ENCODE measurements at regions not wholly inside any gene's neighbourhood (a gene's known extent, or its start where the extent isn't known, plus 50 kb on each side); places are given as distances from the start of the nearest gene placed in this dataset.

DNA sequence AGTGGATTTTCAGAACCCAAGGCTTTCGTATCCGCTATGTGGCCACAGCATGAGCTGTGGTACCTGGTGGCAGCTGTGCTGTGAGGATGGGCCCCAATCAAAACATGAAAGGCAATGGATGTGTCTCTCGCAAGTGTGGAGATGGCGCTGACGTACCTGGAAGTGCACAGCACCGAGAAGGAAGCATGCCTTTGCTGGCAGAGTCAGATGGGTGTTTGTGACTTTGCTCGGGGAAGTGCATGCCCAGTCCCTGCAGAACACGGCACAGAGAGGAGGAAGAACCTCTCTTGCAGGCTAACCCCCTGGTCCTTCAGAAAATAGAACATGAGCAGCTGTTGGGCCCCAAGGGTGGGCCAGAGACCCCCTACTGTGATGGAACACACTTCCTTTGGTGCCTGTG lies 654.1 kb upstream of the ZWINT start:
- Histone ChIP-seq H3K4me3 (ENCODE audit: low read depth, low read length) (no peak overlapping the region), H3K27me3 (ENCODE audit: control insufficient read depth, insufficient read depth, low read length) (no peaks in the 10 kb centered on the region), H3K36me3 (ENCODE audit: control insufficient read depth, insufficient read depth, low read length) (no peaks in the 10 kb centered on the region)
- ChIA-PET CTCF (no interaction called here), POLR2A (no interaction called here)
- DNase-seq (ENCODE audit: low read depth): no peak
- TF ChIP-seq, protein P1, sequence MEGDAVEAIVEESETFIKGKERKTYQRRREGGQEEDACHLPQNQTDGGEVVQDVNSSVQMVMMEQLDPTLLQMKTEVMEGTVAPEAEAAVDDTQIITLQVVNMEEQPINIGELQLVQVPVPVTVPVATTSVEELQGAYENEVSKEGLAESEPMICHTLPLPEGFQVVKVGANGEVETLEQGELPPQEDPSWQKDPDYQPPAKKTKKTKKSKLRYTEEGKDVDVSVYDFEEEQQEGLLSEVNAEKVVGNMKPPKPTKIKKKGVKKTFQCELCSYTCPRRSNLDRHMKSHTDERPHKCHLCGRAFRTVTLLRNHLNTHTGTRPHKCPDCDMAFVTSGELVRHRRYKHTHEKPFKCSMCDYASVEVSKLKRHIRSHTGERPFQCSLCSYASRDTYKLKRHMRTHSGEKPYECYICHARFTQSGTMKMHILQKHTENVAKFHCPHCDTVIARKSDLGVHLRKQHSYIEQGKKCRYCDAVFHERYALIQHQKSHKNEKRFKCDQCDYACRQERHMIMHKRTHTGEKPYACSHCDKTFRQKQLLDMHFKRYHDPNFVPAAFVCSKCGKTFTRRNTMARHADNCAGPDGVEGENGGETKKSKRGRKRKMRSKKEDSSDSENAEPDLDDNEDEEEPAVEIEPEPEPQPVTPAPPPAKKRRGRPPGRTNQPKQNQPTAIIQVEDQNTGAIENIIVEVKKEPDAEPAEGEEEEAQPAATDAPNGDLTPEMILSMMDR (IDR thresholded peaks at IDR 0.05; ENCODE audit: insufficient read depth, low read depth, low read length): no peak

DNA sequence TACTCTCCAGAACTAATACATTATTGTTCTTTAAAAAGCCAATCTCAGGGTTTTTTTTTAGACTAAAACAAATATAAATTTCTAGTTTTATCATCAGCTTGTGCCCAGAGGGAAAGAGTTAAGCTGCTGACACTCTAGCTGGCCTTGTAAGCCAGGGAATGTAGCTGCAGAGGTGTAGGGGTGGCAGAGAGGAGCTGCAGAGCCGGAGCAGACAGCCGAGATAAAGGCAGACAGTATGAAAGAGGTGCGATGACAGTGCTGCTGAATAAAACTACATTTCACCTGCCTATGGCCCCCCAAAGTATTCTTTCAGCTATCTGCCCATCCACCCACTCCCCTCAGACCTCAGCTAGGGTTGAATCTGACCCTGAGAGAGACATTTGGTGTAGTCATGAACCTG lies 653.7 kb upstream of the ZWINT start:
- DNase-seq (ENCODE audit: low read depth): no peak
- CTCF ChIA-PET: no interaction called here

DNA sequence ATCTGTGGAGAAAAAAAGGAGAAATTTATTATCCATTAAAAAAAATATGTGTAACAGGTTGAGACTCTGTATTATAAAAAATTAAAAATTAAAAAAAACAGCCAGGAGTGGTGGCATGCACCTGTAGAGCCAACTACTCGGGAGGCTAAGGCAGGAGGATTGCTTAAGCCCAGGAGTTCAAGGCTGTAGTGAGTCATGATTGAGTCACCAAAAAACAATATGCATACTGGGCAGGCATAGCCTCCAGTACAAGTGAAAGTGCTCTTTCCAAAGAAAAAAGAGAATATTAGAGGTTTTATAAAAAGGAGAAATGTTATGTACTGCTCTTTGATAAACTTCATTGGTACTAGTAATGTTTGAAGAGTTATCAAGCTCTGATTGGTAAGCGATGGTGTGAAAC lies 647.1 kb upstream of the ZWINT start:
- H3K27me3 ChIP-seq (ENCODE audit: control insufficient read depth, insufficient read depth, low read length): no peaks in the 10 kb centered on the region
- no peak for DNase-seq (ENCODE audit: low read depth)

More for the DNA sequence above, 653.7 kb upstream of the ZWINT start:
- POLR2A ChIA-PET: no interaction called here
- no peaks in the 10 kb centered on the region for H3K36me3 ChIP-seq (ENCODE audit: control insufficient read depth, insufficient read depth, low read length)
- H3K27me3 ChIP-seq (ENCODE audit: control insufficient read depth, insufficient read depth, low read length): no peaks in the 10 kb centered on the region
- no peak overlapping the region for H3K4me3 ChIP-seq (ENCODE audit: low read depth, low read length)
- TF ChIP-seq, protein P1 (IDR thresholded peaks at IDR 0.05; ENCODE audit: insufficient read depth, low read depth, low read length): no peak

DNA sequence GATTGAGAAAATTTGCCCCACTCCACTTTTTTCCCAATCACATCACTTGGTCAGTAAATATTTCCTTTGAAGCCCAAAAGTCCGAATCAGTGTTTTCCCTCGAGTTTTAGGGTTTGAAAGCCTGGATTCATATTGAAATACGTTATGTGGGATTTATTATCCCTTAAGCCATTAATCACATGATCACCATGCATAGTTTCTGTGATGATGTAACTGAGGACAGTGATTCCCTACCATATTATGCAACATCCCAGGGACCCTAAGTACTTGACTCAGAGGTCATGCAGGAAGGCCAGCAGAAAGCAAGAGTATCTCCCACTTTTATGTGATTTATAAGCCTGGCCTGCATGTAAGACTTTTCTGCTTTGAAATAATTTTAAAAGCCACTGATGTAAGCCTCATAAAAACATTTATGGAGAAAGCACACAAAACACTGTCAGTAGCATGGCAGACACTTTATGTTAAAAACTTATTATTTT lies 630.6 kb upstream of the ZWINT start:
- TF ChIP-seq, protein P1 (IDR thresholded peaks at IDR 0.05; ENCODE audit: insufficient read depth, low read depth, low read length): no peak
- CTCF ChIA-PET: no interaction called here
- H3K27me3 ChIP-seq (ENCODE audit: control insufficient read depth, insufficient read depth, low read length): no peaks in the 10 kb centered on the region
- no peaks in the 10 kb centered on the region for H3K36me3 ChIP-seq (ENCODE audit: control insufficient read depth, insufficient read depth, low read length)
- H3K4me3 ChIP-seq (ENCODE audit: low read depth, low read length): no peak overlapping the region
- POLR2A ChIA-PET: no interaction called here
- no peak for DNase-seq (ENCODE audit: low read depth)

More for the DNA sequence above, 647.1 kb upstream of the ZWINT start:
- CTCF ChIA-PET: no interaction called here
- POLR2A ChIA-PET: no interaction called here
- TF ChIP-seq, protein P1 (IDR thresholded peaks at IDR 0.05; ENCODE audit: insufficient read depth, low read depth, low read length): no peak
- H3K4me3 ChIP-seq (ENCODE audit: low read depth, low read length): no peak overlapping the region
- H3K36me3 ChIP-seq (ENCODE audit: control insufficient read depth, insufficient read depth, low read length): no peaks in the 10 kb centered on the region

DNA sequence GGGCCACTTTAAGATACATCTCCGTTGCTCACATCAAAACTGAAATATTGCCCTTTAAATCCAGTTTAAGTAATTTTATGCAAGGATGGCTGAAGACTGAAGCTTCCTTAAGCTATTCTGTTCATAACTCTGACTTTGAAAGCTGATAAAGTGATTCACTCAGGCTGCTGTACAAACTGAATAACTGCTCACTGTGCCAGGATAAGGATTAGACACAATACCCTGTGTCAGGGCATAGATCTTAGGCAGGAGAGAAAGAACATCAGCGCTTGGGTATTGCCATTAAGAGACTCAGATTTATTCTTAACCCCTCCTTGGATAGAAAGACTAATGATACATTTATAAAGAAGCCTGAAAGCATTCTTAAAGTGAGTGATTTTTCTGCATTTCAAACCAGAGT lies 614.5 kb upstream of the ZWINT start:
- DNase-seq (ENCODE audit: low read depth): no peak
- POLR2A ChIA-PET: no interaction called here
- Histone ChIP-seq H3K36me3 (ENCODE audit: control insufficient read depth, insufficient read depth, low read length) (no peaks in the 10 kb centered on the region), H3K4me3 (ENCODE audit: low read depth, low read length) (no peak overlapping the region), H3K27me3 (ENCODE audit: control insufficient read depth, insufficient read depth, low read length) (no peaks in the 10 kb centered on the region)
- TF ChIP-seq, protein P1 (IDR thresholded peaks at IDR 0.05; ENCODE audit: insufficient read depth, low read depth, low read length): no peak
- CTCF ChIA-PET: no interaction called here
